HCT116 (cell line): ENCODE measurements at regions not wholly inside any gene's neighbourhood (a gene's known extent, or its start where the extent isn't known, plus 50 kb on each side); places are given as distances from the start of the nearest gene placed in this dataset.

ENCODE experiments used
- ATAC-seq: fragments of 200-7000 bp; cut with Tn5 transposase; 2 replicates; pipeline ENCODE4 v1.9.1; 2020; ENCODE audit warnings: mild to moderate bottlenecking, moderate library complexity
- BruUV-seq: library from RNA; stranded (reverse); fragments of 400-500 nt; replicated peaks from 2 replicates; lab custom pipeline; 2021; lab: Mats Ljungman, UMichigan
- CTCF ChIA-PET: fragments of 300-600 bp; sonication (Branson Sonifier 250); formaldehyde crosslinking; loops from one replicate; lab custom pipeline; 2021; ENCODE audit warnings: antibody characterized with exemption; lab: Charles Lee
- POLR2A ChIA-PET: fragments of 300-600, 350-600 bp; sonication (Branson Sonifier 250); formaldehyde crosslinking; loops from one replicate; lab custom pipeline; 2021; ENCODE audit warnings: antibody characterized with exemption; lab: Charles Lee
- RAD21 ChIA-PET, 2 experiments: fragments of 300-600 bp; sonication (Branson Sonifier 250); formaldehyde crosslinking; loops; one replicate each; lab custom pipeline; 2023; ENCODE audit warnings: low total read pairs in 2 of 2; ENCODE audit not compliant: uncharacterized antibody in 2 of 2, unreplicated experiment in 2 of 2, low non-redundant PET in 1 of 2; lab: Charles Lee
- DNase-seq: peaks from one replicate; pipeline ENCODE4 v3.0.0-alpha.2; 2010; ENCODE audit warnings: low read depth, low spot score
- H2AFZ ChIP-seq: fragments of 200-600 bp; shearing (Covaris generic), sonication (generic); 2 replicates; pipeline ENCODE4 v1.6.1; 2017; ENCODE audit warnings: low read depth, mixed run types, mixed read lengths, antibody characterized with exemption, low read length; ENCODE audit not compliant: poor library complexity, severe bottlenecking
- H3K27ac ChIP-seq: 2 replicates; pipeline ENCODE4 v1.5.1; 2012; ENCODE audit warnings: low read depth, low read length
- H3K27me3 ChIP-seq: fragments of 200-600 bp; sonication (generic); 2 replicates; pipeline ENCODE4 v1.6.1; 2016; ENCODE audit warnings: mixed run types, low read length, mixed read lengths; ENCODE audit not compliant: insufficient read depth
- H3K36me3 ChIP-seq, 2 experiments: fragments of 200-500 bp in 1 of 2; fragments of 200-600 bp in 1 of 2; sonication (Bioruptor generic) in 1 of 2; sonication (generic) in 1 of 2; 2 replicates each; pipeline versions ENCODE4 v1.5.1 to v1.6.1; 2014 to 2016; ENCODE audit warnings: low read length in 2 of 2, inconsistent platforms in 1 of 2, mixed read lengths in 1 of 2, mixed run types in 1 of 2; ENCODE audit not compliant: insufficient read depth in 2 of 2, control insufficient read depth in 1 of 2
- H3K4me1 ChIP-seq, 2 experiments: fragments of 200-600 bp in 1 of 2; sonication (generic) in 1 of 2; 2 replicates each; pipeline versions ENCODE4 v1.5.1 to v1.6.1; 2012 to 2017; ENCODE audit warnings: low read length in 2 of 2, inconsistent platforms in 1 of 2, mild to moderate bottlenecking in 1 of 2, mixed read lengths in 1 of 2, mixed run types in 1 of 2, moderate library complexity in 1 of 2; ENCODE audit not compliant: insufficient read depth in 2 of 2, control insufficient read depth in 1 of 2
- H3K4me2 ChIP-seq: fragments of 200-600 bp; sonication (generic); 2 replicates; pipeline ENCODE4 v1.6.1; 2017; ENCODE audit warnings: mixed run types, low read length, mixed read lengths
- H3K4me3 ChIP-seq, 2 experiments: fragments of 200-600 bp in 1 of 2; sonication (generic) in 1 of 2; replicated peaks in 1 of 2; 2 replicates each; pipeline ENCODE4 v1.5.1; 2011 to 2016; ENCODE audit warnings: low read length in 2 of 2, control low read depth in 1 of 2, low read depth in 1 of 2, mild to moderate bottlenecking in 1 of 2, mixed read lengths in 1 of 2, mixed run types in 1 of 2
- H3K79me2 ChIP-seq: fragments of 200-600 bp; sonication (generic); 2 replicates; pipeline ENCODE4 v1.6.1; 2017; ENCODE audit warnings: mild to moderate bottlenecking, mixed run types, low read length, moderate library complexity, mixed read lengths; ENCODE audit not compliant: insufficient read depth
- H3K9ac ChIP-seq: fragments of 200-600 bp; sonication (generic); 2 replicates; pipeline ENCODE4 v1.6.1; 2016; ENCODE audit warnings: low read length, mixed read lengths
- H3K9me2 ChIP-seq: fragments of 200-600 bp; sonication (generic), shearing (Covaris generic); 2 replicates; pipeline ENCODE4 v1.6.1; 2017; ENCODE audit warnings: mixed run types, mild to moderate bottlenecking, moderate library complexity; ENCODE audit not compliant: insufficient read depth
- H3K9me3 ChIP-seq, 2 experiments: fragments of 200-500 bp in 1 of 2; fragments of 200-600 bp in 1 of 2; sonication (Bioruptor generic) in 1 of 2; sonication (generic) in 1 of 2; 2 replicates each; pipeline ENCODE4 v1.6.1; 2014 to 2017; ENCODE audit warnings: low read length in 2 of 2, mixed read lengths in 2 of 2, inconsistent platforms in 1 of 2, low read depth in 1 of 2, mild to moderate bottlenecking in 1 of 2, mixed run types in 1 of 2, moderate library complexity in 1 of 2; ENCODE audit not compliant: control insufficient read depth in 1 of 2, insufficient read depth in 1 of 2
- H4K20me1 ChIP-seq: fragments of 200-600 bp; sonication (generic), shearing (Covaris generic); 2 replicates; pipeline ENCODE4 v1.6.1; 2017; ENCODE audit warnings: mixed run types, mild to moderate bottlenecking, moderate library complexity; ENCODE audit not compliant: insufficient read depth
- ATF3 ChIP-seq: IDR thresholded peaks from 2 replicates; pipeline ENCODE4 v1.6.1; 2012
- CBX3 ChIP-seq: IDR thresholded peaks from 2 replicates; pipeline ENCODE4 v1.6.1; 2012; ENCODE audit warnings: low read depth
- CTCF ChIP-seq, 3 experiments: fragments of 200-600 bp in 1 of 3; sonication (generic) in 1 of 3; IDR thresholded peaks in 2 of 3; conservative IDR thresholded peaks in 1 of 3; 2 replicates each; pipeline ENCODE4 v1.5.1; 2012 to 2017; ENCODE audit warnings: low read depth in 2 of 3, low read length in 2 of 3, antibody characterized with exemption in 1 of 3, borderline replicate concordance in 1 of 3, control low read depth in 1 of 3, mild to moderate bottlenecking in 1 of 3, mixed read lengths in 1 of 3, mixed run types in 1 of 3, moderate library complexity in 1 of 3; ENCODE audit not compliant: insufficient read depth in 1 of 3
- EZH2 ChIP-seq: fragments of 200-600 bp; sonication (generic); IDR thresholded peaks from 2 replicates; pipeline ENCODE4 v1.6.1; 2017; ENCODE audit warnings: antibody characterized with exemption, mixed run types
- MAX ChIP-seq: IDR thresholded peaks from 2 replicates; pipeline ENCODE4 v1.6.1; 2012
- RAD21 ChIP-seq: IDR thresholded peaks from 2 replicates; pipeline ENCODE4 v1.6.1; 2012; ENCODE audit warnings: low read depth, mild to moderate bottlenecking
- REST ChIP-seq: IDR thresholded peaks from 2 replicates; pipeline ENCODE4 v1.6.1; 2012; ENCODE audit warnings: low read depth
- SP1 ChIP-seq: IDR thresholded peaks from 2 replicates; pipeline ENCODE4 v1.6.1; 2012; ENCODE audit warnings: low read depth
- SRF ChIP-seq: IDR thresholded peaks from 2 replicates; pipeline ENCODE4 v1.6.1; 2012; ENCODE audit warnings: low read depth
- TCF7L2 ChIP-seq: IDR thresholded peaks from 2 replicates; pipeline ENCODE4 v1.7.0; 2011; ENCODE audit warnings: borderline replicate concordance, inconsistent platforms; ENCODE audit not compliant: insufficient read depth, insufficient read length; ENCODE audit errors: extremely low read depth
- YY1 ChIP-seq: IDR thresholded peaks from 2 replicates; pipeline ENCODE4 v1.6.1; 2011; ENCODE audit warnings: low read length, low read depth, moderate library complexity, mild to moderate bottlenecking; ENCODE audit not compliant: insufficient replicate concordance; ENCODE audit errors: extremely low read depth
- ZBTB33 ChIP-seq: IDR thresholded peaks from 2 replicates; pipeline ENCODE4 v1.6.1; 2011; ENCODE audit warnings: mild to moderate bottlenecking, low read length, moderate library complexity; ENCODE audit not compliant: insufficient replicate concordance; ENCODE audit errors: extremely low read depth
- ZFX ChIP-seq: fragments of 450-650 bp; IDR thresholded peaks from 2 replicates; pipeline ENCODE4 v1.6.1; 2017
- ZNF274 ChIP-seq: fragments of 200-500 bp; sonication (Bioruptor generic); IDR thresholded peaks from 2 replicates; pipeline ENCODE4 v1.6.1; 2014; ENCODE audit warnings: mild to moderate bottlenecking, low read depth, low read length, inconsistent platforms
- intact Hi-C: fragments of 100-400 bp; cut with micrococcal nuclease; formaldehyde crosslinking; loops from 2 replicates; pipeline ENCODE4 v1.10.0; 2022

- no peak for TF ChIP-seq CTCF (IDR thresholded peaks at IDR 0.05 in 2 of 3, conservative IDR thresholded peaks at IDR 0.05 in 1 of 3; ENCODE audit: borderline replicate concordance in 1 of 3, insufficient read depth in 1 of 3, low read depth in 2 of 3, low read length in 2 of 3)
- no peak for TF ChIP-seq ZNF274
- TF ChIP-seq ZFX: no peak
- TF ChIP-seq YY1: no peak
- no peak for TF ChIP-seq SRF
- TF ChIP-seq EZH2: no peak
- TF ChIP-seq, all 23 proteins: peak for 0
Measured at GRCh38 chr6:146872426-146872785, 273.6 kb downstream of the ADGB start (continued).

GRCh38 chr6:146874278-146875018 is 275.7 kb downstream of the ADGB start:
- no peak for ATAC-seq
- CTCF ChIA-PET: no interaction called here

More at GRCh38 chr6:146874278-146875018, 275.7 kb downstream of the ADGB start:
- Histone ChIP-seq H4K20me1 (no peaks in the 10 kb centered on the region), H3K79me2 (no peaks in the 10 kb centered on the region), H3K4me3 (no peak overlapping the region), H3K36me3 (no peaks in the 10 kb centered on the region), H3K4me2 (no peak overlapping the region), H3K9me3 (no peaks in the 10 kb centered on the region), H2AFZ (no peak overlapping the region), H3K27ac (no peak overlapping the region), H3K9ac (no peak overlapping the region), H3K4me1 (no peaks in the 10 kb centered on the region), H3K27me3 (no peaks in the 10 kb centered on the region), H3K9me2 (no peaks in the 10 kb centered on the region)
- POLR2A ChIA-PET: no interaction called here
- intact Hi-C loops: no loop called here
- DNase-seq: no peak
- no TSS peak for BruUV-seq
- TF ChIP-seq ZBTB33: no peak
- no peak for TF ChIP-seq TCF7L2
- TF ChIP-seq SP1: no peak
- TF ChIP-seq ZNF274: no peak
- TF ChIP-seq ATF3: no peak
- TF ChIP-seq RAD21: no peak
- no peak for TF ChIP-seq MAX
- no peak for TF ChIP-seq REST
- no peak for TF ChIP-seq SRF
- TF ChIP-seq CBX3: no peak
- RAD21 ChIA-PET: interaction anchor here in 1 of 2 experiments (0.6 kb wide), 1 partner anchor 10 kb away, joined by 3 read pairs; no protein-coding TSS in a partner anchor
